Fibroblast of peridontal ligament (primary cell): ENCODE measurements at regions not wholly inside any gene's neighbourhood (a gene's known extent, or its start where the extent isn't known, plus 50 kb on each side); places are given as distances from the start of the nearest gene placed in this dataset.

Source experiments
- DNase-seq: peaks from one replicate; pipeline ENCODE4 v3.0.0-alpha.2; 2010; ENCODE audit errors: extremely low read depth

DNA sequence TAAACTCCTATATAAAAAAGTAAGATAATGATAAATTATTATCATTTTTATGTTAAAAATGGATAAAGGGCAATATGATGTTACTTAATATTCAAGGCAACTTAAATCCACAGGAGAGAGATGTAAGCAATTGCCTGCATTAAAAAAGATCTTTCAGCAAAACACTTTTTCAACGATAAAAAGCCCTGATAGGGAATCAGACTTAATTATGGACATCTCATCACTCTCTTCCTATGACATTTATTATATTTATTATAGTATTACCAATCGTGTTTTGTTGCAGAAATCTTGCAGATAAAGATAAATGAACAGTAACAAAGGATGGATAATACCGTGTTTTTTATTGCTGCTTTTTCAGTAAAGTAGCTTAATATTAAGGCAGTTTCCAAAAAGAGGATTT is 178.5 kb downstream of the SH2D1A start:
- no peak for DNase-seq

- DNase-seq = no peak
Observed at GRCh38 chrX:124529786-124530185, 183.4 kb downstream of the SH2D1A start.

GRCh38 chrX:124530803-124531202 is 184.4 kb downstream of the SH2D1A start:
- no peak for DNase-seq

- no peak for DNase-seq
Observed at GRCh38 chrX:124534536-124534935, 188.2 kb downstream of the SH2D1A start.

GRCh38 chrX:124540474-124540873 is 194.1 kb downstream of the SH2D1A start:
- no peak for DNase-seq

- no peak for DNase-seq
Observed at GRCh38 chrX:124548571-124548970, 202.2 kb downstream of the SH2D1A start.

DNA sequence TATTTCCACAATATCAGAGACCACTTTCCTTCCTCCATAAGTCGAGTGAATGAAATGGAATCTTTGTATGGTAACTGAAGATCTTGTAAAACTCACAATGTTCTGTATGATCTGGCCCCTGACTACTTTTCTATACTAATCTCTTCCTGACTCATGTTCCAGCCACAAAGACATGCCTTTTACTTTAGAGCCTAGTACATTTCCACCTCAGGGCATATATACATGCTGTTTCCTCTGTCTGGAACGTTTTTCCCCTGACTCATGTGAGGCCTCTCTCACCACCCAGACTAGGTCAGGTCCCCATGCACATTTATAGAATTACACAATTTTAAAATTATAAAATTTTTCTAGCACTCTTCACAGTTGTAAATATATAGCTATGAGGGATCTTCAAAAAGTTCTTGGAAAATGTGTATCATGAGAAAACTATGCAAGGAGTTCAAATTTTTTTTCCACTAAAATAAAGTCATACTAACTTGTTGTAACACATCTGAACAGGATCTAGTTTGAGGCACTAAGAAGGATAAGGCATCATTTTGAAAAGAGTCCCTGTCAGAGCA is 208.8 kb downstream of the SH2D1A start:
- DNase-seq = peak; percentile 38

DNA sequence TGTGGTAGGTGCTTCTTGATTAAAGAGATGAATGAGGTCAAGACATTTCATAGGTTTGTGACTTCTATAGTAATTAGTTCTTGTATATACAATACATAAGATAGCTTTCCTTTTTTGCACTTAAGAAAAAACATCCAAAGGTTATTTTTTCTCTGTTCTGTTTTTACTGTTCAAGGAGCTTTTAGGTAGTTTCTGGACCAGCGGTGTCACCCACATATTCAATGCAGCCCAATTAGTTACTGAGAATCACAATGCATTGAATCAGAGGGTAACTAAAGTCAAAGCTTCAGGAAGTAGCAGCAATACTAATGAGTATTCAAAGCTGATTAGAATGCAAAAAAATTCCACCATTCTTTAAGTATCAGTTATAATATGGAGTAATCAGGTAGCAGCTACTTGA is 211.6 kb downstream of the SH2D1A start:
- DNase-seq = no peak

DNA sequence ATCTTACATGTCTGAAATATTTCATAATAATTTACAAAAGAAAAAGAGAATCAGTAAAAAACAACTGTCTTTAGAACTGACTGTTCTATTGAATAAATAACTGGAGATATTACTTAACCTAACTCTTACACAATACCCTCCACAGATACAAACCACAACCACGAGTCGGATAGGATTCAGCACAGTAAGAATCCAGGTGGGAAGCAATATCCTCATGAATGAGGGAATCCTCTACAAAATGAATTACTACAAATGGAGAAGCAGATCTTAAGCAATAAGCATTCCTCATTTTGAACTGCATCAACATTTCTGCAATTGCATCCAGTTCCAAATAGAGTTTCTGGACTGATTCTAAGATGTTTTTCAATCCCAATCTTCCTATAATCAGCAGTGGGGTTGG is 227.1 kb downstream of the SH2D1A start:
- DNase-seq = no peak

DNA sequence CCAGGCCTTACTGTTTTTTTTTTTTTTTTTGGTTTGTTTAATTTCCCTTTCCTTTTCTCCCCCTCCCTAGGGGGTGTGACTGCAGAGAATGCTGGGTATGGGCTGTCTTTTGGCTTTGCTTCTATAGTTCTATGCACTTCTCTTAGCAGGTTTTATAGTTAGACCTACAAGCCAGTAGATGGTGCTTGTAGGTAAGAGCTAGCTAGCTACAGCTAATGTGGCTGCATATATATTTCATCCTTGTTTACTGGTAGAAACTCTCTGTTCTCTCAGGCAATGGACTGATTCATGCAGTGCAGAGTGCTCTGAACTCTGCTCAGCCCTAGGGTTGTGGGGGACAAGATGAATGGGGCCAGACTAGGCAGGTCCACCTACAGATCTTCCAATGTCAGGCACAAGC is 246.4 kb downstream of the SH2D1A start:
- DNase-seq = no peak

GRCh38 chrX:124594017-124594651 is 247.8 kb downstream of the SH2D1A start:
- no peak for DNase-seq

GRCh38 chrX:124605511-124605910 is 259.1 kb downstream of the SH2D1A start:
- DNase-seq = no peak

DNA sequence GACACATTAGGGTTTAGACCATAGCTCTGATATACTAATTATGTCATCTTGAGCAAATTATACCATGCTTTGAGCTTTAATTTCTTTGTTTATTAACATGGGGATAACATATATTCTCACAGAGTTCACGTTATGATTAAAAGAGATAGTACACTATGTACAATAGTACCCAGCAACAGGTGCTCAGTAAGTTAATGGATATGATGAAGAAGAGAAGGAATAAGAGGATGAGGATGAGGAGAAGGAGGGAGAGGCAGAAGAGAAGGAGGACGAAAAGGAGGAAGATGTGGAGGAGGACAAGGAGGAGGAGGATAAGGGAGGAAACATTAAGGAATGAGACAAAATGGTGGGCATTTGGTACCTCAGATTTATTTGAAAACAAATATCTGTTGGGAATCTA is 260.4 kb downstream of the SH2D1A start:
- DNase-seq = no peak

- DNase-seq = no peak
Observed at GRCh38 chrX:124619710-124620109, 273.3 kb downstream of the SH2D1A start.

DNA sequence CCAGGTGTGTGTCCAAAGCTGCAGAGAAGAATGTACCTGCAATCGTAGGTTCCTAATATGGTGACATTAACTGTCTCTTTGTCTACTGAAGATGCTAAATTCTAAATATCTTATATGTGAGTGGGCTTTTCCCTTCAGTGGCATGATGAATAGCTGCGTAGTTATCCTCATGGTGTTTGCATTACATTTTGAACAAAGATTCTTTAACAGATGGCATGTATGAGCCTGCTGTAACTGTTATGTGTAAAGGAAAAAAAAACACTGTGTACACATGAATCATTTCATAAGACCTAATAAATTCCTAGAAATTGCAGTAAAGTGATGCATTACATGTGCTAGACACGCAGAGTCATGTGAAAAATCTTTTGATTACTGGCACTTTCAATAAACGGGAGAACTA is 288.0 kb downstream of the SH2D1A start:
- DNase-seq = no peak

GRCh38 chrX:124641737-124642491 is 295.6 kb downstream of the SH2D1A start:
- no peak for DNase-seq

- DNase-seq = no peak
Observed at GRCh38 chrX:124646403-124646802, 300.0 kb downstream of the SH2D1A start.

DNA sequence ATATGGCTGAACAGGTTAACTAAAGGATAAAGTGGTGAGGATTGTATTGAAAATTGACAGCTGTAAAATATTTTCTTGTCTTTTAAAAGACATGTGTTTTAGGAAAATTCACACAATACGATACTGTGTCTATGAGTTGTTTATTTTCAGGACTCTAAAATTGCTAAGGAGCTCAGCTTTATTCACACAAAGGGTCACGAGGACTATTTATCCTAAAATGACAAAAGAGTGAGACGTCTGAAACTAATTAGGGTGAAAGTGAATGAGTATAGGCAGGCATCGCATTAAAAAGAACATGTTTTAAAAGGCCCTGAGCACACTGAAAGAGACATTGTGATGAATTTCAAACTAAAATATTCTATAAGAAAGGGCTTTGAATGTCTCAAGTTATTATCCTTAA is 304.7 kb downstream of the SH2D1A start:
- DNase-seq = no peak

- DNase-seq = no peak
Observed at GRCh38 chrX:124665621-124666400, 319.4 kb downstream of the SH2D1A start.

DNA sequence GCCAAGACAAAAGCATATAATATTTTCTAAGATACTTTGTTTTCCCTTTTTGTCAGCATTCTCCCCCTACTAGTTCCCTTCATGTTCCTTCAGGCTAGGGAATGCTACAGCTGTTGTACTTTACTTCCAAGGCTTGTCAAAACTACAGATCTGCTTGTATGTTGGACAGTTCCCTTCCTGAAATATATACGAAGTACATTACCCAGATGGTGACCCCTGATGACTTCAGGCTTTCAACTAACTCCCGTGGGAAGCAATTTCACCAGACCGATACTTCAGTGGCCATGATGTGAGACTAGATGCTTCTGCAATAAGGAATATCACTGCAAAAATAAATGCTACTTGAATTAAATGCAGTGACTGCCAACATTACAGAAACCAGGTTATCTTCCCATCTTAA is 332.8 kb downstream of the SH2D1A start:
- DNase-seq = no peak

GRCh38 chrX:124680287-124680686 is 333.9 kb downstream of the SH2D1A start:
- DNase-seq = no peak

GRCh38 chrX:124690495-124690894 is 344.1 kb downstream of the SH2D1A start:
- no peak for DNase-seq

- no peak for DNase-seq
Observed at GRCh38 chrX:124699876-124700275, 353.5 kb downstream of the SH2D1A start.
